Epithelial cell of esophagus (primary cell): ENCODE measurements at regions not wholly inside any gene's neighbourhood (a gene's known extent, or its start where the extent isn't known, plus 50 kb on each side); places are given as distances from the start of the nearest gene placed in this dataset.

Experiments used
- DNase-seq: peaks from one replicate; pipeline ENCODE4 v3.0.0; 2010; ENCODE audit warnings: low read depth
- H3K4me3 ChIP-seq: 2 replicates; pipeline ENCODE4 v1.5.1; 2011; ENCODE audit warnings: mild to moderate bottlenecking, low read length, control low read depth
- TF ChIP-seq, protein P1 (sequence below): IDR thresholded peaks from 2 replicates; pipeline ENCODE4 v1.5.1; 2011; ENCODE audit warnings: low read depth, mild to moderate bottlenecking, low read length, control low read depth, inconsistent platforms; ENCODE audit not compliant: insufficient read depth; ENCODE audit errors: missing control alignments

DNA sequence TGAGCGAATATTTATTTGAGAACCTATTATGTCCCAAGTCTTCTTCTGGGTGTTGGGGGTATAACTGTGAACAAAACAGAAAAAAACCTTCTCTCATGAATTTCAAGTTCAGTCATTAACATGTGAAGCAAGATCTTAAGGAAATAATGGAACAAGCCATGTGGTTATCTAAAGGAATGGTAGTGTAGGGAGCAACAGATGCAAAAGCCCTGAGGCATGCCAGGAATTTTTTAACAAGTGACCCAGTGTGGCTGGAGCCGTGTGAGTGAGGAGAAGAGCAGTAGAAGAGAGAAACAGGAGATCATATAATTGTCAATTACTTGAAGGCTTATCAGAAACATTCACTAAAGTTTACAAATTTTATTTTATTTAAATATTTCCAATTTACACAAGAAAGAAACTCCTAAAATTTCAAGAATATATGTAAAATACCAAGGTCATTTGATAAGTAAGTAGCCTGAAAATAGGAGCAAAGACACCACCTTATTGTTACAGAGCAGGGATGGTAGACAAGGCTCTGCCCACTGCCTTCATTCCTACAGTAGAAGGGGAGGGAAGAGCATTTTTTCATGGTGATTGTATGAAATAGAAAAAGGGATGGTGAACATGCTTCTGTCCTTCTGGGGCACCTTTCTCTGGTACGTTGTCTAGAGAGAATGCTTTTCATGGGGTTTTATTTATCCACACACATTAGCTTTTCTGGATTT, 345.1 kb downstream of the PLOD2 start:
- TF ChIP-seq, protein P1, sequence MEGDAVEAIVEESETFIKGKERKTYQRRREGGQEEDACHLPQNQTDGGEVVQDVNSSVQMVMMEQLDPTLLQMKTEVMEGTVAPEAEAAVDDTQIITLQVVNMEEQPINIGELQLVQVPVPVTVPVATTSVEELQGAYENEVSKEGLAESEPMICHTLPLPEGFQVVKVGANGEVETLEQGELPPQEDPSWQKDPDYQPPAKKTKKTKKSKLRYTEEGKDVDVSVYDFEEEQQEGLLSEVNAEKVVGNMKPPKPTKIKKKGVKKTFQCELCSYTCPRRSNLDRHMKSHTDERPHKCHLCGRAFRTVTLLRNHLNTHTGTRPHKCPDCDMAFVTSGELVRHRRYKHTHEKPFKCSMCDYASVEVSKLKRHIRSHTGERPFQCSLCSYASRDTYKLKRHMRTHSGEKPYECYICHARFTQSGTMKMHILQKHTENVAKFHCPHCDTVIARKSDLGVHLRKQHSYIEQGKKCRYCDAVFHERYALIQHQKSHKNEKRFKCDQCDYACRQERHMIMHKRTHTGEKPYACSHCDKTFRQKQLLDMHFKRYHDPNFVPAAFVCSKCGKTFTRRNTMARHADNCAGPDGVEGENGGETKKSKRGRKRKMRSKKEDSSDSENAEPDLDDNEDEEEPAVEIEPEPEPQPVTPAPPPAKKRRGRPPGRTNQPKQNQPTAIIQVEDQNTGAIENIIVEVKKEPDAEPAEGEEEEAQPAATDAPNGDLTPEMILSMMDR: no peak
- no peak for DNase-seq

DNA sequence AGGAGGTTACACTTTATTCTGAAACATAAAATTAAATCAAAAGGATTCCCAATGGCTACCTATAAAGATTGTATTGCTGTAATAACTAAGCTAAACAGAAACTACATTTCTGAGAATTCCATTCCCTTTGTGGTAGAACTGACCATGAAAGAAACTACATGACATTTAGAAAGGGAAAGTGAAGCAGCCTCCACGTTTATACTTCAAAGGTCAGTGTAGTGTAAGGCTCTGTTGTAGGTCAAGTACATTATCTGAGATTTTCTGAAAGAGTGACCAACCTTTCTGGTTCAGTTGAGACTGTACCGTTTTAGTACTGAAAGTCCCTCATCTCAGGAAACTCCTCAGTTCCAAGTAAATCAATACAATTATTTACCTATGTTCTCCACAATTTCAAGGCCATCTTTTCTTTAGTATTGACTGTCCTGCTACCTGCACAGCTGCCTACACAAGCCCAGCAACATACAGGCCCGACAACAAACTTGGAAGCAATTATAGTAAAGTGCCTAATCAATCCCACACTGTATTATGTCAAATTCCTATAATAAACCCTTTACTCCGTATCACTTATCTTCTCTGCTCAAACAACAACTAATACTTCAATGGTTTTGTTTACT, 343.0 kb downstream of the PLOD2 start:
- TF ChIP-seq, protein P1: no peak
- no peak for DNase-seq
- H3K4me3 ChIP-seq: no peak overlapping the region

More for the DNA sequence above, 345.1 kb downstream of the PLOD2 start:
- no peak overlapping the region for H3K4me3 ChIP-seq

DNA sequence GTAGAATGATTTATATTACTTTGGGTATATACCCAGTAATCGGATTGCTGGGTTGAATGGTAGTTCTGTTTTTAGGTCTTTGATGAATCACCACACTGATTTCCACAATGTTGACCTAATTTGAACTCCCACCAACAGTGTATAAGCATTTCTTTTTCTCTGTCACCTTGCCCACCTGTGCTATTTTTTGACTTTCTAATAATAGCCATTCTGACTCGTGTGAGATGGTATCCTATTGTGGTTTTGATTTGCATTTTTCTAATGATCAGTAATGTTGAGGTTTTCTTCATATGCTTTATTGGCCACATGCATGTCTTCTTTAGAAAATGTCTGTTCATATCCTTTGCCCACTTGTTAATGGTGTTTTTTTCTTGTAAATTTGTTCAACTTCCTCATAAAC, 340.8 kb downstream of the PLOD2 start:
- TF ChIP-seq, protein P1: no peak
- H3K4me3 ChIP-seq: no peak overlapping the region
- DNase-seq: no peak

DNA sequence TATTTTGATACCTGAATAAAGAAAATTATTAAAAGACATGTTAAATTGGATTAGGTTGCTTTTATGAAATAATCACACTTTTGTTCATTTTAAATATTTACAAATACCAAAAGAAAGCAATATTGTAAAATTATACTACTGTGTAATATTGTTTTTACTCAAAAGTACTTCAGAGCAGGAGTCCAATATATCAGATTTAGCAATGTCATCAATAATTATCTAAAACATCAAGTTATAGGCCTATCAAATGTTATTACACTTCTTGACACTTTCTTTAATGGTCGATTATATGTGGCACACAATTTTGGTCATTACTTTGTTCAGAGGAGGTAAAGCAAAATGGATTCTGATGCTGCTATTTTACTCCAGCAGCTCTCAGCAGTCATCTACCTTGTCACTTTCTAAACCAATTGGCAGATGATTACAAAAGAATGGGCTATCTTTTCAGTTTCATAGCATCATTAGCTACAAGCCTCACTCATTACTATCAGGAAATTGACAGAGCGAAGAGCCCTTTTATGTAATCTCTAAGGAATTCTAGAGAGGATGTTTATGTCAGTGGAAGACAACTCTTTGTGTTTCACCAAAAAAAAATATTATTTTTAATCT, 318.6 kb downstream of the PLOD2 start:
- TF ChIP-seq, protein P1: no peak
- H3K4me3 ChIP-seq: no peak overlapping the region
- no peak for DNase-seq

DNA sequence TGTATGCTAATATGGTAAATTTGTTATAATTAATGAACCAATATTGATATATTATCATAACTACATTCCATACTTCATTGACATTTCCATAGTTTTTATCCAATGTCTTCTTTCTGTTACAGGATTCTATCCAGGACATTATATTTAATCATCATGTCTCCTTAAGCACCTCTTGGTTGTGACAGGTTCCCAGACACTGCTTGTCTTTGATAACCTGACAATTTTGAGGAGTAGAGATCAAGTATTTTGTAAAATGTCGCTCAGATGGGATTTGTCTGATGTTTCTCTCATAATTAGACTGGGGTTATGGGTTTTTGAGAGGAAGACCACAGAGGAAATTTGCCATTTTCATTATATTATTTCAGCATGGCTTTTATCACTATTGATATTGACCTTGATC, 317.4 kb downstream of the PLOD2 start:
- TF ChIP-seq, protein P1: no peak
- H3K4me3 ChIP-seq: no peak overlapping the region
- DNase-seq: no peak

DNA sequence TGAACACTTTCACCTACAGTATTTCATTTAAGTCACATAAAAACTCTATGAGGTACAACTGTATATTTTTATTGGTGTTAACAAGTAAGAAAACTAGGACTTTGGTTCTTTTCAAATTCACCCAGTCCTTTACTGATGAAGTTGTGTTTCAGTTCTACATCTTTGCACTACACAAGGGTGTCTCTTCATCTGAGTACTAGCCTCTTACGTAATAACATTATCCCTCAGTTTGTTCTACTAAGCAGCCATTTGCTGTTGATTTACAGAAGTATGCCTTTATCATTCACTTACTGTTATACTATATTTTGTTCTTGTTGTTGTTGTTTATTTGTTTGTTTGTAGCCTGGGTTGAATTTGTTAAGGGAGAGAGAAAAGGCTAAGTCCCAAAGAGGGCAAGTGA, 311.9 kb downstream of the PLOD2 start:
- TF ChIP-seq, protein P1: no peak
- H3K4me3 ChIP-seq: no peak overlapping the region
- no peak for DNase-seq
